ENCODE measurements at regions not wholly inside any gene's neighbourhood (a gene's known extent, or its start where the extent isn't known, plus 50 kb on each side); places are given as distances from the start of the nearest gene placed in this dataset.

DNA sequence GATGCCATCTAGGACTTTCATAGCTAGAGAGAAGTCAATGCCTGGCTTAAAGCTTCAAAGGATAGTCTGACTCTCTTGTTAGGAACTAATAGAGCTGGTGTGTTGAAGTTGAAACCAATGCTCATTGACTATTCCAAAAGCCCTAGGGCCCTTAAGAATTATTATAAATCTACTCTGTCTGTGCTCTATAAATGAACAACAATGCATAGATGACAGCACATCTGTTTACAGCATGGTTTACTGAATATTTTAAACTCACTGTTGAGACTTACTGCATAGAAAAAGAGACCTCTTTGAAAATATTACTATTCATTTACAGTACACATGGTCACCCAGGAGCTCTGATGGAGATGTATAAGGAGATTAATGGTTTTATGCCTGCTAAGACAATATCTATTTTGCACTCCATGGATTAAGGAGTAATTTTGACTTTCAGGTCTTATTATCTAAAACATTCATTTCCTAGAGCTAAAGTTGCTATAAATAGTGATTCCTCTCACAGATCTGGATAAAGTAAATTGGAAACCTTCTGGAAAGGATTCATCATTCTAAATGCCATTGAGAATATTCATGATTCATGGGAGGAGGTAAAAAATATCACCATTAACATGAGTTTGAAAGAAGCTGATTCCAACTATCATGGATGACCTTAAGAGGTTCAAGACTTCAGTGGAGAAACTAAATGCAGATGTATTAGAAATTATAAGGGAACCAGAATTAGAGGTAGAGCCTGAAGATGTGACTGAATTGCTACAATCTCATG, 763.5 kb upstream of the MAP3K7 start:
- TF ChIP-seq, protein P1, sequence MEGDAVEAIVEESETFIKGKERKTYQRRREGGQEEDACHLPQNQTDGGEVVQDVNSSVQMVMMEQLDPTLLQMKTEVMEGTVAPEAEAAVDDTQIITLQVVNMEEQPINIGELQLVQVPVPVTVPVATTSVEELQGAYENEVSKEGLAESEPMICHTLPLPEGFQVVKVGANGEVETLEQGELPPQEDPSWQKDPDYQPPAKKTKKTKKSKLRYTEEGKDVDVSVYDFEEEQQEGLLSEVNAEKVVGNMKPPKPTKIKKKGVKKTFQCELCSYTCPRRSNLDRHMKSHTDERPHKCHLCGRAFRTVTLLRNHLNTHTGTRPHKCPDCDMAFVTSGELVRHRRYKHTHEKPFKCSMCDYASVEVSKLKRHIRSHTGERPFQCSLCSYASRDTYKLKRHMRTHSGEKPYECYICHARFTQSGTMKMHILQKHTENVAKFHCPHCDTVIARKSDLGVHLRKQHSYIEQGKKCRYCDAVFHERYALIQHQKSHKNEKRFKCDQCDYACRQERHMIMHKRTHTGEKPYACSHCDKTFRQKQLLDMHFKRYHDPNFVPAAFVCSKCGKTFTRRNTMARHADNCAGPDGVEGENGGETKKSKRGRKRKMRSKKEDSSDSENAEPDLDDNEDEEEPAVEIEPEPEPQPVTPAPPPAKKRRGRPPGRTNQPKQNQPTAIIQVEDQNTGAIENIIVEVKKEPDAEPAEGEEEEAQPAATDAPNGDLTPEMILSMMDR (IDR thresholded peaks at IDR 0.05; ENCODE audit: borderline replicate concordance, insufficient read depth, low read depth, low read length) = no peak
- no peak overlapping the region for H3K4me3 ChIP-seq (ENCODE audit: low read depth, low read length)

DNA sequence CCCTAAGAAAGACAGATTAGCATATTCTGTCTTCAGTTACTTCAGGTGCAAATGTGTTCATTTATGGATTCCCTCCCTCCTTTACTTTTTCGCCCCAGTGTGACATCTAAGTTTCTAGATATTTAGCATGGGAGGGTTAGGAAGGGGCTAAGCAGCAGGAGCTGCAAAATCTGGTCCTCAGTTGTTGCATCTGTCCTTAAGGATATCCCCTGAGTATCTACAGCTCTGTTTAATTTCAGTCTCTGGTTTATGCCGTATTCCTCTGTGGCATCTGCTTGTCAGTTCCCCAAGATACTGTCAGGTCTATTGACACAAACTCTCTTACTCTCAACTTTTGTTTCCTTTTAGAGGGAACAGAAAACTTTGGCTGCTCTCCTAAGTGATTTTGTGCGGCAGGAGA, 754.6 kb upstream of the MAP3K7 start:
- TF ChIP-seq, protein P1 (IDR thresholded peaks at IDR 0.05; ENCODE audit: borderline replicate concordance, insufficient read depth, low read depth, low read length) = no peak
- no peak overlapping the region for H3K4me3 ChIP-seq (ENCODE audit: low read depth, low read length)

DNA sequence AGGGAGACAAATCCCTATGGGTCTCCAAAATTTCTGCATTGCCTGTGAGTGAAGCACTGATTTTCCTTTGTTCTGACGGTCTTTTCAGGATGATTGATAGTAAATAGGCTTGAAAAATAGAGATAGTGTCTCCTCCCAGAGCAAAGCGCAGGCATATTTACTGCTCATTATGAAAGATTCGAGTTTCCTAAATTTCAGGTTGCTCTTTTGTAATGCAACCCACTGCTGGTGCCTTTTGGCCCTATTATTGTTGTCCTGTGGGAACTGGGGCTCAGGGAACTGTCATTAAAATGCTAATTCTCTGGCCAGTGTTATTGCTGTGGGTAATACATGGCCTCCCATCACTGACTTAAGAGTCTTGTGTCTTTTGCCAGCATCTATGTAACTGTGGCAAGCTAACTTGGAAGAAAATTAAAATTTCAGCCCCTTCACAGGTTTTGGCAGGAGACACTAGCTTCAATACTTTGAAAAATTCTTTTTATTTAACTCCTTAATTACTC, 754.1 kb upstream of the MAP3K7 start:
- TF ChIP-seq, protein P1 (IDR thresholded peaks at IDR 0.05; ENCODE audit: borderline replicate concordance, insufficient read depth, low read depth, low read length) = no peak
- no peak overlapping the region for H3K4me3 ChIP-seq (ENCODE audit: low read depth, low read length)

DNA sequence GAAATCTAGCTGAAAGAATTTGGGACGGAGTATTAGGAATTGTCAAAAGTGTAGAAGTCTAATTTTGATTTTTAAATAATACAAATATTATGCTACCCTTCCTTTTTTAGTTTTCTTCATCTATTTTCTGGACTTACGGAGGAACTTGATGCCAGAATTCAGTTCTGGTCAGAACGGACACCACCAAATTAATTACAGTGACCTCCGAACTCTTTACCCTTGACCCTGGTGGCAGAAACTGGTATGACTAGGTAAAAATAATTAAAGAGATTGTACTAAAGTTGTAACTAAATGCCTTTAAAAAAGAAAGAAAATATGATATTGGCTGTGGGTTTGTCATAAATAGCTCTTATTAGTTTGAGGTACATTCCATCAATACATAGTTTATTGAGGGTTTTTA, 751.1 kb upstream of the MAP3K7 start:
- no peak overlapping the region for H3K4me3 ChIP-seq (ENCODE audit: low read depth, low read length)
- TF ChIP-seq, protein P1 (IDR thresholded peaks at IDR 0.05; ENCODE audit: borderline replicate concordance, insufficient read depth, low read depth, low read length) = no peak; the same call in 1 of the 2 replicates

DNA sequence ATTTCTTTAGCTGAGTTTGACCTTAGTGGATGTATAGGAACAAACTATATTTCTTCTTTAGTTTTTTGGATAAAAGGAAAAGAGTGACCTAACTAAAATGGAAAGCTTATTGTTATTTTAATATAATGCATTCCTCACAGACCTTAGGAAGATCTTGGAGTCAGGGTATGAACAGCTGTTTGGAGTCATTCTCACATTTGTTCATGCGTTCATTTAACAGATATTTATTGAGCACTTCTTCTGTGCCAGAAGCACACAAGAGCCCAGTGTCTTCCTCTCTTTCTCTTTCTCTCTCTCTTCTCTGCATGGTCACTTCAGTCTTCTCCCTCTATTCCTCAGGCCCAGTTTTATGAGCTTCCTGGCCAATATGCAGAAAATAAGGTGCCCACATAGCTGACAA, 744.0 kb upstream of the MAP3K7 start:
- TF ChIP-seq, protein P1 (IDR thresholded peaks at IDR 0.05; ENCODE audit: borderline replicate concordance, insufficient read depth, low read depth, low read length) = no peak
- H3K4me3 ChIP-seq (ENCODE audit: low read depth, low read length) = no peak overlapping the region

DNA sequence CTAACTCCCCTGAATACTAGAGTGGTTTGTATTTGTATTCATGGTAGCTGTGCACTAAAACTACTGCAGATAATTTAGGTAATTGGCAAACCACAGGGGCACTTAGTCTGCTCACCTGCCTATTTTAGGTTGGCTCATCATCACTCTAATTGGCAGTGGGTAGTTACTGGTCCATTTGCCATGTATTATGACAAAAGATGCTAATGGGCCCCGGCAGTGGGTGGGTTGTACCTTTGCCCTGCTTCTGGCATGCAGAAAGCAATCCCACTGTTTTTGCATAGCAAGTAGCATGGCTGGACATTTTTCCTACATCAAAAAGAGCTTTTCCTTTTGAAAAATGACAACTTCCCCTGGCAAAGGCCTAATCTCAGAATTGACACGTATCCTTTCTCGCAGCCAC, 741.4 kb upstream of the MAP3K7 start:
- TF ChIP-seq, protein P1 (IDR thresholded peaks at IDR 0.05; ENCODE audit: borderline replicate concordance, insufficient read depth, low read depth, low read length) = no peak
- H3K4me3 ChIP-seq (ENCODE audit: low read depth, low read length) = no peak overlapping the region

DNA sequence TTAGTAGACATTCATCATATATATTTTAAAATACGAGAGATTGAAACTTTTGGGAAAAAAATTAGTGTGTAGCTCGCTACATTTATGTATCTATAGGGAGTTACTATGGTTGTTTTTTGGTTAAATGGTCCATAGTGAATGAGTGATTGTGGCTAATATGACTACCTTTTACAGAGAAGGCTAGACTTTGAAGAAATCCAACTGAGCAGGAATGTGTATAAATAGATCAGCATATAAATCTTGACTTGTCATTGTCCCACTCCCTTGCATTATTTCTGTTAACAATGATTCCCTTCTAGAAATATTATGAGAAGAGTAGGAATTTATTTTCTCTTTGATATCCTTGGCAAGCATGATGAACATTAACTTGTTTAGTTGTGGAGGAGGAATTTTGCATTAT, 737.8 kb upstream of the MAP3K7 start:
- H3K4me3 ChIP-seq (ENCODE audit: low read depth, low read length) = no peak overlapping the region
- TF ChIP-seq, protein P1 (IDR thresholded peaks at IDR 0.05; ENCODE audit: borderline replicate concordance, insufficient read depth, low read depth, low read length) = no peak

All from GM12875 (cell line).